A549 (cell line): ENCODE measurements at regions not wholly inside any gene's neighbourhood (a gene's known extent, or its start where the extent isn't known, plus 50 kb on each side); places are given as distances from the start of the nearest gene placed in this dataset.

Experiments
- ATAC-seq, 2 experiments: fragments of 200-7000 bp in 1 of 2; fragments of >200 bp in 1 of 2; cut with Nextera tagmentation in 1 of 2; cut with Tn5 transposase in 1 of 2; 3 replicates each; pipeline versions ENCODE4 v1.8.0 to v1.9.1; 2018 to 2020; ENCODE audit warnings: mild to moderate bottlenecking in 1 of 2, moderate library complexity in 1 of 2
- CTCF ChIA-PET: fragments of 300-600 bp; sonication (Branson Sonifier 250); formaldehyde crosslinking; extraction: SDS; loops from one replicate; lab custom pipeline; 2021; ENCODE audit warnings: antibody characterized with exemption, inconsistent platforms; lab: Yijun Ruan, JAX
- POLR2A ChIA-PET: fragments of 350-600 bp; formaldehyde crosslinking; extraction: SDS; loops from one replicate; lab custom pipeline; 2021; ENCODE audit warnings: antibody characterized with exemption, inconsistent platforms; lab: Yijun Ruan, JAX
- DNase-seq, 2 experiments: peaks; one replicate each; pipeline versions ENCODE4 v3.0.0 to v3.0.0-alpha.2; 2011 to 2016; ENCODE audit warnings: low read depth in 1 of 2, low spot score in 1 of 2
- FAIRE-seq: peaks from 2 replicates; lab custom pipeline; 2011; peaks lifted over from hg19 to GRCh38; lab: Jason Lieb, UNC
- H3K27ac ChIP-seq, 2 experiments: fragments of >200 bp; sonication (Bioruptor Twin); formaldehyde crosslinking; 3 replicates each; pipeline ENCODE4 v1.5.1; 2016 to 2017
- H3K4me1 ChIP-seq: fragments of >200 bp; sonication (Bioruptor Twin); formaldehyde crosslinking; 3 replicates; pipeline ENCODE4 v1.6.1; 2016
- H3K4me2 ChIP-seq: fragments of >200 bp; sonication (Bioruptor Twin); formaldehyde crosslinking; 3 replicates; pipeline ENCODE4 v1.6.1; 2016
- H3K4me3 ChIP-seq: fragments of >200 bp; sonication (Bioruptor Twin); formaldehyde crosslinking; 3 replicates; pipeline ENCODE4 v1.5.1; 2016
- H3K9me3 ChIP-seq: fragments of >200 bp; sonication (Bioruptor Twin); formaldehyde crosslinking; 3 replicates; pipeline ENCODE4 v1.6.1; 2016
- ATOH8 ChIP-seq: fragments of 250-450 bp; sonication (Bioruptor Pico); IDR thresholded peaks from 2 replicates; pipeline ENCODE4 v1.5.0; 2020; ENCODE audit warnings: low read depth, mild to moderate bottlenecking, moderate library complexity
- BCL3 ChIP-seq: fragments of >200 bp; sonication (Bioruptor Twin); formaldehyde crosslinking; IDR thresholded peaks from 3 replicates; pipeline ENCODE4 v1.6.1; 2016
- CBX8 ChIP-seq: fragments of 200-600 bp; sonication (generic); IDR thresholded peaks from 2 replicates; pipeline ENCODE4 v1.6.1; 2016
- CHD2 ChIP-seq: fragments of 150-350 bp; IDR thresholded peaks from 2 replicates; pipeline ENCODE4 v1.6.1; 2014; ENCODE audit warnings: low read length; ENCODE audit not compliant: partially characterized antibody
- CHD4 ChIP-seq: fragments of 200-600 bp; sonication (generic); IDR thresholded peaks from 2 replicates; pipeline ENCODE4 v1.6.1; 2016; ENCODE audit warnings: antibody characterized with exemption, mild to moderate bottlenecking, borderline replicate concordance
- EHF ChIP-seq: fragments of 250-450 bp; sonication (Bioruptor Pico); IDR thresholded peaks from 2 replicates; pipeline ENCODE4 v1.5.0; 2020; ENCODE audit warnings: mild to moderate bottlenecking
- EHMT2 ChIP-seq: fragments of 200-600 bp; sonication (generic); IDR thresholded peaks from 2 replicates; pipeline ENCODE4 v1.6.1; 2016; ENCODE audit warnings: antibody characterized with exemption, low read depth, mild to moderate bottlenecking, moderate library complexity
- HDAC2 ChIP-seq: fragments of 200-600 bp; sonication (generic); IDR thresholded peaks from 2 replicates; pipeline ENCODE4 v1.6.1; 2016
- HOXB13 ChIP-seq: fragments of 250-450 bp; sonication (Bioruptor Pico); IDR thresholded peaks from 2 replicates; pipeline ENCODE4 v1.5.0; 2020; ENCODE audit warnings: low read depth, mild to moderate bottlenecking, moderate library complexity
- JUN ChIP-seq, 2 experiments: fragments of >200 bp; sonication (Bioruptor Twin); formaldehyde crosslinking; IDR thresholded peaks; 2 replicates in 1 of 2; 3 replicates in 1 of 2; pipeline ENCODE4 v1.6.1; 2016 to 2017
- MAFK ChIP-seq: fragments of 450-650 bp; IDR thresholded peaks from 2 replicates; pipeline ENCODE4 v1.6.1; 2014; ENCODE audit not compliant: partially characterized antibody
- MAZ ChIP-seq: fragments of 150-350 bp; IDR thresholded peaks from 2 replicates; pipeline ENCODE4 v1.6.1; 2014; ENCODE audit warnings: antibody characterized with exemption, low read depth, low read length, borderline replicate concordance
- PHF8 ChIP-seq: fragments of 200-600 bp; sonication (generic); IDR thresholded peaks from 2 replicates; pipeline ENCODE4 v1.6.1; 2016; ENCODE audit warnings: low read depth, mild to moderate bottlenecking, antibody characterized with exemption, moderate library complexity, borderline replicate concordance
- POLR2AphosphoS2 ChIP-seq: conservative IDR thresholded peaks from 2 replicates; pipeline ENCODE4 v1.6.1; 2012; ENCODE audit warnings: low read length, improper control_type of control experiment, inconsistent platforms
- RAD21 ChIP-seq, 2 experiments: fragments of >200 bp in 1 of 2; sonication (Bioruptor Twin) in 1 of 2; formaldehyde crosslinking in 1 of 2; IDR thresholded peaks in 1 of 2; conservative IDR thresholded peaks in 1 of 2; 2 replicates in 1 of 2; 3 replicates in 1 of 2; pipeline ENCODE4 v1.6.1; 2012 to 2018; ENCODE audit warnings: inconsistent platforms in 1 of 2
- RARB ChIP-seq: fragments of 250-450 bp; sonication (Bioruptor Pico); IDR thresholded peaks from 2 replicates; pipeline ENCODE4 v1.8.0; 2021; ENCODE audit warnings: mild to moderate bottlenecking, moderate library complexity
- RNF2 ChIP-seq: fragments of 200-600 bp; sonication (generic); IDR thresholded peaks from 2 replicates; pipeline ENCODE4 v1.6.1; 2016; ENCODE audit warnings: low read depth, mild to moderate bottlenecking, antibody characterized with exemption, moderate library complexity, borderline replicate concordance
- SMC3 ChIP-seq: fragments of >200 bp; sonication (Bioruptor Twin); formaldehyde crosslinking; IDR thresholded peaks from 3 replicates; pipeline ENCODE4 v1.6.1; 2018; ENCODE audit warnings: inconsistent platforms
- TP53 ChIP-seq: fragments of 250-450 bp; sonication (Bioruptor Pico); IDR thresholded peaks from 2 replicates; pipeline ENCODE4 v1.5.0; 2021; ENCODE audit warnings: mild to moderate bottlenecking, moderate library complexity
- WGBS: methylation state at CpG from one replicate; pipeline ENCODE4 v1.1.6; 2017; ENCODE audit errors: missing lambda C conversion rate; 5-methylcytosine and 5-hydroxymethylcytosine counted together
- TF ChIP-seq, protein P1 (sequence below): fragments of >200 bp; sonication (Bioruptor Twin); formaldehyde crosslinking; IDR thresholded peaks from 3 replicates; pipeline ENCODE4 v1.5.1; 2016

- 0% methylated on average over 2 of the region's 2 CpGs for WGBS
Observed at GRCh38 chrX:14359316-14359715, 170.0 kb upstream of the GLRA2 start.

DNA sequence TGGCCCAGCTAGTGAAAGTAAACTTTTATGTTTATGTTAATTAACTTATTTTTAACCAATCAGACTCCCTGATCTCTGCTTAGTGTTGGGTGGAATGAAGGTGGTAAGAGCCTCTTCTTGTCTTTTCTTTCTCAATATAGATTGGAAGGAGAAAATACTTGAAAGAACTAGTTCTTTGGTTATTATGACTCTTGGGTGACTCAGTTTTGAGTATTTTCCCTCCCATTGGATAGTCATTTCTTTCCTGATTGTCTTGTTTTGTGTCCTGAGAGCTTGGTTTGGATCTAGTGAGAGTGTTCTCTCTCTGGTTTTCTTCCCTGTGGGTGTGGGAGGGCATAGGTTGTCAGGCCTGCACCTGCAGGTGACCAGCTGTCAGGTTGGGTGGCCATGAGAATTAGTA is 172.0 kb upstream of the GLRA2 start:
- ATAC-seq: no peak
- CTCF ChIA-PET: no interaction called here
- Histone ChIP-seq H3K9me3 (no peaks in the 10 kb centered on the region), H3K4me3 (no peak overlapping the region), H3K4me2 (no peak overlapping the region), H3K27ac (no peak overlapping the region), H3K4me1 (no peaks in the 10 kb centered on the region)
- TF ChIP-seq SMC3 (no peak), HDAC2 (no peak), EHMT2 (no peak), EHF (CRISPR knock-in tag) (no peak), TP53 (no peak), ATOH8 (CRISPR knock-in tag) (no peak), RAD21 (conservative IDR thresholded peaks at IDR 0.05 in 1 of 2, IDR thresholded peaks at IDR 0.05 in 1 of 2) (no peak), POLR2AphosphoS2 (no peak), CBX8 (no peak), RARB (no peak), CHD4 (no peak)
- no peak for FAIRE-seq
- DNase-seq: no peak
- POLR2A ChIA-PET: no interaction called here

More at GRCh38 chrX:14359316-14359715, 170.0 kb upstream of the GLRA2 start:
- DNase-seq (no peak), FAIRE-seq (peak; percentile 70), ATAC-seq (no peak)
- no peak overlapping the region for H3K4me3 ChIP-seq
- H3K27ac ChIP-seq: no peak overlapping the region
- CTCF ChIA-PET: no interaction called here
- no peak overlapping the region for H3K4me2 ChIP-seq
- no peaks in the 10 kb centered on the region for H3K9me3 ChIP-seq
- H3K4me1 ChIP-seq: no peaks in the 10 kb centered on the region
- TF ChIP-seq HOXB13: no peak
- TF ChIP-seq, protein P1, sequence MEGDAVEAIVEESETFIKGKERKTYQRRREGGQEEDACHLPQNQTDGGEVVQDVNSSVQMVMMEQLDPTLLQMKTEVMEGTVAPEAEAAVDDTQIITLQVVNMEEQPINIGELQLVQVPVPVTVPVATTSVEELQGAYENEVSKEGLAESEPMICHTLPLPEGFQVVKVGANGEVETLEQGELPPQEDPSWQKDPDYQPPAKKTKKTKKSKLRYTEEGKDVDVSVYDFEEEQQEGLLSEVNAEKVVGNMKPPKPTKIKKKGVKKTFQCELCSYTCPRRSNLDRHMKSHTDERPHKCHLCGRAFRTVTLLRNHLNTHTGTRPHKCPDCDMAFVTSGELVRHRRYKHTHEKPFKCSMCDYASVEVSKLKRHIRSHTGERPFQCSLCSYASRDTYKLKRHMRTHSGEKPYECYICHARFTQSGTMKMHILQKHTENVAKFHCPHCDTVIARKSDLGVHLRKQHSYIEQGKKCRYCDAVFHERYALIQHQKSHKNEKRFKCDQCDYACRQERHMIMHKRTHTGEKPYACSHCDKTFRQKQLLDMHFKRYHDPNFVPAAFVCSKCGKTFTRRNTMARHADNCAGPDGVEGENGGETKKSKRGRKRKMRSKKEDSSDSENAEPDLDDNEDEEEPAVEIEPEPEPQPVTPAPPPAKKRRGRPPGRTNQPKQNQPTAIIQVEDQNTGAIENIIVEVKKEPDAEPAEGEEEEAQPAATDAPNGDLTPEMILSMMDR: no peak
- no peak for TF ChIP-seq CHD4
- no peak for TF ChIP-seq MAFK
- no peak for TF ChIP-seq EHMT2
- no peak for TF ChIP-seq SMC3
- POLR2A ChIA-PET: no interaction called here

- 0% methylated on average over 1 of the region's 1 CpG for WGBS
- CTCF ChIA-PET: no interaction called here
- POLR2A ChIA-PET: no interaction called here
- Histone ChIP-seq H3K9me3 (no peaks in the 10 kb centered on the region), H3K4me3 (no peak overlapping the region), H3K4me2 (no peak overlapping the region), H3K4me1 (no peaks in the 10 kb centered on the region), H3K27ac (no peak overlapping the region)
- FAIRE-seq (no peak), DNase-seq (no peak), ATAC-seq (no peak)
- TF ChIP-seq BCL3 (no peak), TP53 (no peak), RNF2 (no peak), JUN (IDR thresholded peaks at IDR 0.05) (no peak), CBX8 (no peak), MAZ (no peak), CHD2 (no peak), EHF (CRISPR knock-in tag) (no peak), PHF8 (no peak)
Observed at GRCh38 chrX:14356401-14356800, 172.9 kb upstream of the GLRA2 start.
